A549 (cell line): ENCODE measurements at regions not wholly inside any gene's neighbourhood (a gene's known extent, or its start where the extent isn't known, plus 50 kb on each side); places are given as distances from the start of the nearest gene placed in this dataset.

Source experiments
- ATAC-seq, 2 experiments: fragments of 200-7000 bp in 1 of 2; fragments of >200 bp in 1 of 2; cut with Nextera tagmentation in 1 of 2; cut with Tn5 transposase in 1 of 2; 3 replicates each; pipeline versions ENCODE4 v1.8.0 to v1.9.1; 2018 to 2020; ENCODE audit warnings: mild to moderate bottlenecking in 1 of 2, moderate library complexity in 1 of 2
- CTCF ChIA-PET: fragments of 300-600 bp; sonication (Branson Sonifier 250); formaldehyde crosslinking; extraction: SDS; loops from one replicate; lab custom pipeline; 2021; ENCODE audit warnings: antibody characterized with exemption, inconsistent platforms; lab: Yijun Ruan, JAX
- POLR2A ChIA-PET: fragments of 350-600 bp; formaldehyde crosslinking; extraction: SDS; loops from one replicate; lab custom pipeline; 2021; ENCODE audit warnings: antibody characterized with exemption, inconsistent platforms; lab: Yijun Ruan, JAX
- DNase-seq, 2 experiments: peaks; one replicate each; pipeline versions ENCODE4 v3.0.0 to v3.0.0-alpha.2; 2011 to 2016; ENCODE audit warnings: low read depth in 1 of 2, low spot score in 1 of 2
- FAIRE-seq: peaks from 2 replicates; lab custom pipeline; 2011; peaks lifted over from hg19 to GRCh38; lab: Jason Lieb, UNC
- H3K27ac ChIP-seq, 2 experiments: fragments of >200 bp; sonication (Bioruptor Twin); formaldehyde crosslinking; 3 replicates each; pipeline ENCODE4 v1.5.1; 2016 to 2017
- H3K4me1 ChIP-seq: fragments of >200 bp; sonication (Bioruptor Twin); formaldehyde crosslinking; 3 replicates; pipeline ENCODE4 v1.6.1; 2016
- H3K4me2 ChIP-seq: fragments of >200 bp; sonication (Bioruptor Twin); formaldehyde crosslinking; 3 replicates; pipeline ENCODE4 v1.6.1; 2016
- H3K4me3 ChIP-seq: fragments of >200 bp; sonication (Bioruptor Twin); formaldehyde crosslinking; 3 replicates; pipeline ENCODE4 v1.5.1; 2016
- H3K9me3 ChIP-seq: fragments of >200 bp; sonication (Bioruptor Twin); formaldehyde crosslinking; 3 replicates; pipeline ENCODE4 v1.6.1; 2016
- CBX2 ChIP-seq: fragments of 200-600 bp; sonication (generic); IDR thresholded peaks from 2 replicates; pipeline ENCODE4 v1.6.1; 2016; ENCODE audit warnings: low read depth, mild to moderate bottlenecking, borderline replicate concordance
- E2F6 ChIP-seq: IDR thresholded peaks from 2 replicates; pipeline ENCODE4 v1.6.1; 2012; ENCODE audit warnings: low read depth, borderline replicate concordance
- ELK1 ChIP-seq: fragments of 150-350 bp; IDR thresholded peaks from 2 replicates; pipeline ENCODE4 v1.6.1; 2014; ENCODE audit warnings: low read depth, mild to moderate bottlenecking, low read length
- FOSL2 ChIP-seq, 2 experiments: fragments of 450-650 bp in 1 of 2; fragments of >200 bp in 1 of 2; sonication (Bioruptor Twin) in 1 of 2; formaldehyde crosslinking; IDR thresholded peaks; 2 replicates each; pipeline versions ENCODE4 v1.5.0 to v1.6.1; 2016 to 2020; ENCODE audit warnings: mild to moderate bottlenecking in 1 of 2, moderate library complexity in 1 of 2
- MAFK ChIP-seq: fragments of 450-650 bp; IDR thresholded peaks from 2 replicates; pipeline ENCODE4 v1.6.1; 2014; ENCODE audit not compliant: partially characterized antibody
- NFE2L2 ChIP-seq: fragments of 150-350 bp; conservative IDR thresholded peaks from 2 replicates; pipeline ENCODE4 v1.6.1; 2014; ENCODE audit warnings: low read length
- TFCP2L1 ChIP-seq: fragments of 250-450 bp; sonication (Bioruptor Pico); IDR thresholded peaks from 2 replicates; pipeline ENCODE4 v1.5.0; 2021; ENCODE audit warnings: mild to moderate bottlenecking
- WGBS: methylation state at CpG from one replicate; pipeline ENCODE4 v1.1.6; 2017; ENCODE audit errors: missing lambda C conversion rate; 5-methylcytosine and 5-hydroxymethylcytosine counted together

GRCh38 chr11:56799691-56800210 lies 51.3 kb upstream of the OR9G4 start:
- ChIA-PET POLR2A (no interaction called here), CTCF (interaction anchor here (2.4 kb wide), 1 partner anchor 449 kb away, joined by 9 read pairs; no protein-coding TSS in a partner anchor)
- ATAC-seq (no peak), DNase-seq (no peak), FAIRE-seq (no peak)
- Histone ChIP-seq H3K27ac (no peak overlapping the region), H3K4me2 (no peak overlapping the region), H3K4me1 (0 out of 3 replicates have a peak, but pooled peaks cover 8% of the 10 kb centered on the region), H3K9me3 (no peaks in the 10 kb centered on the region), H3K4me3 (no peak overlapping the region)
- WGBS: 16% methylated on average over 4 of the region's 4 CpGs
- TF ChIP-seq ELK1 (no peak), MAFK (no peak), TFCP2L1 (no peak), NFE2L2 (no peak), CBX2 (no peak), FOSL2 (IDR thresholded peaks at IDR 0.05) (no peak), FOSL2 (CRISPR knock-in tag; IDR thresholded peaks at IDR 0.05) (peak; percentile 37; the same call in 1 of the 2 replicates), E2F6 (no peak)
